GM19035 (cell line): ENCODE measurements at regions not wholly inside any gene's neighbourhood (a gene's known extent, or its start where the extent isn't known, plus 50 kb on each side); places are given as distances from the start of the nearest gene placed in this dataset.

Source experiments
- ATAC-seq: cut with Tn5 transposase; IDR thresholded peaks from one replicate; pipeline ENCODE4 v1.9.1; 2021; ENCODE audit not compliant: unreplicated experiment

GRCh38 chr13:47005756-47006414, 109.0 kb upstream of the HTR2A start:
- ATAC-seq: no peak

- no peak for ATAC-seq
Measured at GRCh38 chr13:47004540-47004939, 107.7 kb upstream of the HTR2A start.

GRCh38 chr13:47004027-47004426, 107.2 kb upstream of the HTR2A start:
- ATAC-seq: no peak

GRCh38 chr13:47000165-47000564, 103.3 kb upstream of the HTR2A start:
- no peak for ATAC-seq

- peak; percentile 15 for ATAC-seq
Measured at GRCh38 chr13:46996316-46997030, 99.6 kb upstream of the HTR2A start.

GRCh38 chr13:46995874-46996273, 99.0 kb upstream of the HTR2A start:
- peak; percentile 75 for ATAC-seq

- ATAC-seq: no peak
Measured at GRCh38 chr13:46994492-46994891, 97.6 kb upstream of the HTR2A start.

- peak; percentile 50 for ATAC-seq
Measured at GRCh38 chr13:46992383-46992952, 95.6 kb upstream of the HTR2A start.

- ATAC-seq: peak; percentile 72
Measured at GRCh38 chr13:46983881-46984280, 87.0 kb upstream of the HTR2A start.

- peak; percentile 95 for ATAC-seq
Measured at GRCh38 chr13:46982856-46983582, 86.2 kb upstream of the HTR2A start.

GRCh38 chr13:46975173-46975572, 78.3 kb upstream of the HTR2A start:
- ATAC-seq: no peak

- no peak for ATAC-seq
Measured at GRCh38 chr13:46968450-46968849, 71.6 kb upstream of the HTR2A start.

GRCh38 chr13:46964789-46965527, 68.1 kb upstream of the HTR2A start:
- no peak for ATAC-seq

GRCh38 chr13:46963904-46964303, 67.1 kb upstream of the HTR2A start:
- ATAC-seq: no peak

- ATAC-seq: no peak
Measured at GRCh38 chr13:46962281-46962941, 65.6 kb upstream of the HTR2A start.

GRCh38 chr13:46961719-46962118, 64.9 kb upstream of the HTR2A start:
- peak; percentile 99 for ATAC-seq

GRCh38 chr13:46953941-46954340, 57.1 kb upstream of the HTR2A start:
- no peak for ATAC-seq

- no peak for ATAC-seq
Measured at GRCh38 chr13:46953331-46953730, 56.5 kb upstream of the HTR2A start.

- ATAC-seq: no peak
Measured at GRCh38 chr13:46951516-46951915, 54.7 kb upstream of the HTR2A start.

GRCh38 chr13:46949211-46949610, 52.4 kb upstream of the HTR2A start:
- no peak for ATAC-seq
